HepG2 (cell line): ENCODE measurements at regions not wholly inside any gene's neighbourhood (a gene's known extent, or its start where the extent isn't known, plus 50 kb on each side); places are given as distances from the start of the nearest gene placed in this dataset.

Source experiments
- ATAC-seq: fragments of 200-7000 bp; cut with Tn5 transposase; 3 replicates; pipeline ENCODE4 v1.9.1; 2020; ENCODE audit warnings: mild to moderate bottlenecking, moderate library complexity
- BruUV-seq: library from RNA; stranded (reverse); fragments of 400-500 nt; replicated peaks from 2 replicates; lab custom pipeline; 2021; lab: Mats Ljungman, UMichigan
- CTCF ChIA-PET: fragments of 300-600 bp; formaldehyde crosslinking; extraction: SDS; loops from one replicate; lab custom pipeline; 2021; ENCODE audit warnings: low total read pairs, inconsistent platforms, low intra/inter-chr PET ratio; lab: Yijun Ruan, JAX
- POLR2A ChIA-PET: fragments of 350-600 bp; sonication (Branson Sonifier 250); formaldehyde crosslinking; loops from one replicate; lab custom pipeline; 2020; ENCODE audit warnings: antibody characterized with exemption, inconsistent platforms; lab: Yijun Ruan, JAX
- DNase-seq: peaks from one replicate; pipeline ENCODE4 v3.0.0-alpha.2; 2015; ENCODE audit warnings: low spot score
- FAIRE-seq: peaks from 3 replicates; lab custom pipeline; 2011; peaks lifted over from hg19 to GRCh38; lab: Jason Lieb, UNC
- H2AFZ ChIP-seq: one replicate; pipeline ENCODE4 v1.6.1; 2011; ENCODE audit warnings: low read length, inconsistent platforms
- H3K27ac ChIP-seq: fragments of 300-600 bp; 3 replicates; pipeline ENCODE4 v1.8.0; 2011; ENCODE audit warnings: mixed run types, mild to moderate bottlenecking, mixed read lengths, low read length, inconsistent platforms; ENCODE audit not compliant: insufficient read depth; ENCODE audit errors: extremely low read length
- H3K27me3 ChIP-seq, 2 experiments: fragments of 200-600 bp in 1 of 2; 2 replicates in 1 of 2; 3 replicates in 1 of 2; pipeline versions ENCODE4 v1.6.0 to v1.8.0; 2011; ENCODE audit warnings: low read length in 2 of 2, mild to moderate bottlenecking in 2 of 2, moderate library complexity in 2 of 2, inconsistent platforms in 1 of 2; ENCODE audit not compliant: insufficient read depth in 2 of 2, control insufficient read depth in 1 of 2
- H3K36me3 ChIP-seq, 2 experiments: fragments of 200-600 bp in 1 of 2; replicated peaks in 1 of 2; 2 replicates in 1 of 2; 3 replicates in 1 of 2; pipeline versions ENCODE4 v1.5.1 to v1.8.0; 2011; ENCODE audit warnings: low read length in 2 of 2, inconsistent platforms in 1 of 2; ENCODE audit not compliant: insufficient read depth in 2 of 2, control insufficient read depth in 1 of 2
- H3K4me1 ChIP-seq: 2 replicates; pipeline ENCODE4 v1.5.1; 2012; ENCODE audit warnings: low read length, inconsistent platforms; ENCODE audit not compliant: insufficient read depth
- H3K4me2 ChIP-seq: 2 replicates; pipeline ENCODE4 v1.6.0; 2011; ENCODE audit warnings: low read depth, low read length, inconsistent platforms
- H3K4me3 ChIP-seq, 3 experiments: fragments of 200-600 bp in 1 of 3; sonication (generic), shearing (Covaris generic) in 1 of 3; replicated peaks in 1 of 3; 2 replicates each; pipeline ENCODE4 v1.5.1; 2011 to 2016; ENCODE audit warnings: low read length in 3 of 3, inconsistent platforms in 2 of 3, low read depth in 2 of 3, mild to moderate bottlenecking in 2 of 3, control low read depth in 1 of 3, mixed read lengths in 1 of 3; ENCODE audit not compliant: insufficient read depth in 1 of 3
- H3K79me2 ChIP-seq: one replicate; pipeline ENCODE4 v1.6.1; 2011; ENCODE audit warnings: low read length, inconsistent platforms; ENCODE audit not compliant: insufficient read depth
- H3K9ac ChIP-seq: 2 replicates; pipeline ENCODE4 v1.6.0; 2011; ENCODE audit warnings: mild to moderate bottlenecking, low read depth, low read length, inconsistent platforms; ENCODE audit not compliant: insufficient read depth
- H3K9me3 ChIP-seq: 2 replicates; pipeline ENCODE4 v1.5.1; 2012; ENCODE audit warnings: mild to moderate bottlenecking, low read length
- H4K20me1 ChIP-seq: 2 replicates; pipeline ENCODE4 v1.6.0; 2011; ENCODE audit warnings: inconsistent platforms, mild to moderate bottlenecking, low read length, moderate library complexity; ENCODE audit not compliant: insufficient read depth
- CEBPG ChIP-seq: IDR thresholded peaks from 2 replicates; pipeline ENCODE4 v1.6.1; 2016
- FOXA3 ChIP-seq: IDR thresholded peaks from 2 replicates; pipeline ENCODE4 v1.6.1; 2016; ENCODE audit warnings: missing genetic modification reagents, missing compliant biosample characterization
- NRL ChIP-seq: sonication (generic); formaldehyde crosslinking; IDR thresholded peaks from 2 replicates; pipeline ENCODE4 v1.5.0; 2020; ENCODE audit warnings: missing genetic modification reagents, mild to moderate bottlenecking, moderate library complexity, borderline replicate concordance
- SIX4 ChIP-seq: sonication (generic); formaldehyde crosslinking; IDR thresholded peaks from 2 replicates; pipeline ENCODE4 v1.4.0; 2020; ENCODE audit warnings: missing genetic modification reagents
- ZNF574 ChIP-seq: sonication (generic); formaldehyde crosslinking; IDR thresholded peaks from 2 replicates; pipeline ENCODE4 v1.4.0; 2020; ENCODE audit warnings: missing genetic modification reagents
- ZNF609 ChIP-seq: sonication (generic); formaldehyde crosslinking; IDR thresholded peaks from 2 replicates; pipeline ENCODE4 v1.4.0; 2020; ENCODE audit warnings: mild to moderate bottlenecking, missing genetic modification reagents, borderline replicate concordance
- ZNF7 ChIP-seq: IDR thresholded peaks from 2 replicates; pipeline ENCODE4 v1.6.1; 2016; ENCODE audit warnings: missing biosample characterization, missing genetic modification reagents
- ZSCAN5A ChIP-seq: sonication (generic); formaldehyde crosslinking; IDR thresholded peaks from 2 replicates; pipeline ENCODE4 v1.8.0; 2022; ENCODE audit warnings: mild to moderate bottlenecking, missing genetic modification reagents, borderline replicate concordance
- WGBS: methylation state at CpG from one replicate; pipeline ENCODE4 v1.1.6; 2017; ENCODE audit warnings: low lambda C conversion rate; 5-methylcytosine and 5-hydroxymethylcytosine counted together
- in situ Hi-C: cut with HindIII; loops from 2 replicates; pipeline ENCODE4 v1.10.0; 2017; ENCODE audit warnings: low pct_unique_long_range_greater_than_20kb; ENCODE audit not compliant: extremely low pct_ligation_motif_present
- intact Hi-C: fragments of 100-400 bp; cut with micrococcal nuclease; formaldehyde crosslinking; loops from one replicate; pipeline ENCODE4 v1.10.0; 2022; ENCODE audit not compliant: unreplicated experiment
- TF ChIP-seq, protein P1 (sequence below): sonication (generic); formaldehyde crosslinking; IDR thresholded peaks from 2 replicates; pipeline ENCODE4 v1.4.0; 2020; ENCODE audit warnings: missing genetic modification reagents, mild to moderate bottlenecking, borderline replicate concordance

GRCh38 chr7:92925876-92926696 lies 89.7 kb upstream of the CDK6 start:
- H3K79me2 ChIP-seq, result no peaks in the 10 kb centered on the region
- H4K20me1 ChIP-seq, result no peaks in the 10 kb centered on the region
- no peaks in the 10 kb centered on the region for H3K9me3 ChIP-seq
- POLR2A ChIA-PET, result interaction anchor here (0.8 to 1.0 kb wide), 2 partner anchors 9 to 89 kb away, joined by 4 to 5 read pairs; partner anchors contain the start of gene CDK6
- H3K9ac ChIP-seq, result no peak overlapping the region
- BruUV-seq, result no TSS peak
- FAIRE-seq (no peak), DNase-seq (peak; percentile 70), ATAC-seq (peak; percentile 90)
- CTCF ChIA-PET, result no interaction called here
- peaks cover 16% of the 10 kb centered on the region for H3K4me1 ChIP-seq
- H3K27ac ChIP-seq, result no peak overlapping the region
- in situ Hi-C loops (no loop called here), intact Hi-C loops (no loop called here)
- WGBS, result 16% methylated on average over 4 of the region's 9 CpGs
- H2AFZ ChIP-seq, result no peak overlapping the region
- peak overlapping the region in 1 of 3 experiments; percentile 15; a peak in 1 of 6 replicates for H3K4me3 ChIP-seq
- H3K4me2 ChIP-seq, result peak overlapping the region; percentile 55
- no peaks in the 10 kb centered on the region for H3K27me3 ChIP-seq
- no peaks in the 10 kb centered on the region for H3K36me3 ChIP-seq
- TF ChIP-seq CEBPG (peak; percentile 20; the same call in 1 of the 2 replicates), ZNF7 (no peak), FOXA3 (peak; percentile 82), ZSCAN5A (CRISPR knock-in tag) (no peak), SIX4 (0 out of 2 replicates have a peak, but pooled peaks have one; percentile 34), NRL (peak; percentile 24; the same call in 1 of the 2 replicates), ZNF609 (CRISPR knock-in tag) (0 out of 2 replicates have a peak, but pooled peaks have one; percentile 37), ZNF574 (CRISPR knock-in tag) (peak; percentile 45; the same call in 1 of the 2 replicates)
- TF ChIP-seq, protein P1, sequence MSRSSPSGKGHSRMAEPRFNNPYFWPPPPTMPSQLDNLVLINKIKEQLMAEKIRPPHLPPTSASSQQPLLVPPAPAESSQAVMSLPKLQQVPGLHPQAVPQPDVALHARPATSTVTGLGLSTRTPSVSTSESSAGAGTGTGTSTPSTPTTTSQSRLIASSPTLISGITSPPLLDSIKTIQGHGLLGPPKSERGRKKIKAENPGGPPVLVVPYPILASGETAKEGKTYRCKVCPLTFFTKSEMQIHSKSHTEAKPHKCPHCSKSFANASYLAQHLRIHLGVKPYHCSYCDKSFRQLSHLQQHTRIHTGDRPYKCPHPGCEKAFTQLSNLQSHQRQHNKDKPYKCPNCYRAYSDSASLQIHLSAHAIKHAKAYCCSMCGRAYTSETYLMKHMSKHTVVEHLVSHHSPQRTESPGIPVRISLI (CRISPR knock-in tag), result peak; percentile 25; the same call in 1 of the 2 replicates
